H9 (cell line): ENCODE measurements at regions not wholly inside any gene's neighbourhood (a gene's known extent, or its start where the extent isn't known, plus 50 kb on each side); places are given as distances from the start of the nearest gene placed in this dataset.

Experiments
- DNase-seq: peaks from one replicate; pipeline ENCODE4 v3.0.0-alpha.2; 2017
- H2AFZ ChIP-seq: one replicate; pipeline ENCODE4 v1.6.1; 2013; ENCODE audit warnings: mild to moderate bottlenecking, low read length, control low read depth, moderate library complexity
- H2AK5ac ChIP-seq: 2 replicates; pipeline ENCODE4 v1.6.1; 2013; ENCODE audit warnings: low read length, control low read depth, mixed read lengths; ENCODE audit not compliant: insufficient read length
- H2BK120ac ChIP-seq: one replicate; pipeline ENCODE4 v1.6.1; 2013; ENCODE audit warnings: low read depth, mild to moderate bottlenecking, low read length, control low read depth, inconsistent platforms; ENCODE audit not compliant: poor library complexity, severe bottlenecking
- H2BK12ac ChIP-seq: 2 replicates; pipeline ENCODE4 v1.6.1; 2013; ENCODE audit warnings: low read length, control low read depth, mixed read lengths, low read depth; ENCODE audit not compliant: insufficient read length
- H2BK15ac ChIP-seq: 2 replicates; pipeline ENCODE4 v1.6.1; 2013; ENCODE audit warnings: low read depth, low read length, control low read depth
- H2BK20ac ChIP-seq: one replicate; pipeline ENCODE4 v1.6.1; 2013; ENCODE audit warnings: low read depth, mild to moderate bottlenecking, low read length, control low read depth, inconsistent platforms; ENCODE audit not compliant: poor library complexity, severe bottlenecking
- H2BK5ac ChIP-seq: 2 replicates; pipeline ENCODE4 v1.6.1; 2013; ENCODE audit warnings: low read length, control low read depth, mixed read lengths; ENCODE audit not compliant: insufficient read length
- H3K14ac ChIP-seq: 2 replicates; pipeline ENCODE4 v1.6.1; 2013; ENCODE audit warnings: low read length, control low read depth; ENCODE audit not compliant: insufficient read depth
- H3K18ac ChIP-seq: 2 replicates; pipeline ENCODE4 v1.6.1; 2013; ENCODE audit warnings: low read depth, mild to moderate bottlenecking, mixed read lengths, low read length, control low read depth; ENCODE audit not compliant: insufficient read length
- H3K23ac ChIP-seq: 2 replicates; pipeline ENCODE4 v1.6.1; 2013; ENCODE audit warnings: low read length, control low read depth, mixed read lengths, low read depth; ENCODE audit not compliant: insufficient read length
- H3K23me2 ChIP-seq: 2 replicates; pipeline ENCODE4 v1.6.1; 2013; ENCODE audit warnings: low read depth, mild to moderate bottlenecking, mixed read lengths, low read length, control low read depth; ENCODE audit not compliant: insufficient read length, poor library complexity, severe bottlenecking
- H3K27ac ChIP-seq: 2 replicates; pipeline ENCODE4 v1.5.1; 2013; ENCODE audit warnings: low read length, control low read depth, mixed read lengths, low read depth; ENCODE audit not compliant: insufficient read length
- H3K27me3 ChIP-seq: 2 replicates; pipeline ENCODE4 v1.6.1; 2013; ENCODE audit warnings: low read length, control low read depth, inconsistent platforms; ENCODE audit not compliant: insufficient read depth
- H3K4ac ChIP-seq: 2 replicates; pipeline ENCODE4 v1.6.1; 2013; ENCODE audit warnings: low read depth, mild to moderate bottlenecking, control low read depth, inconsistent platforms, low read length, moderate library complexity
- H3K4me1 ChIP-seq: 2 replicates; pipeline ENCODE4 v1.6.1; 2013; ENCODE audit warnings: low read length, control low read depth, inconsistent platforms; ENCODE audit not compliant: insufficient read depth
- H3K4me2 ChIP-seq: 2 replicates; pipeline ENCODE4 v1.6.1; 2013; ENCODE audit warnings: low read length, control low read depth, mixed read lengths; ENCODE audit not compliant: insufficient read length, insufficient read depth
- H3K56ac ChIP-seq: 2 replicates; pipeline ENCODE4 v1.6.1; 2013; ENCODE audit warnings: low read depth, mild to moderate bottlenecking, mixed read lengths, low read length, control low read depth; ENCODE audit not compliant: insufficient read length
- H3K79me1 ChIP-seq: 2 replicates; pipeline ENCODE4 v1.6.1; 2013; ENCODE audit warnings: low read depth, mild to moderate bottlenecking, moderate library complexity, low read length, control low read depth, inconsistent platforms; ENCODE audit not compliant: insufficient read depth, poor library complexity, severe bottlenecking
- H3K79me2 ChIP-seq: 2 replicates; pipeline ENCODE4 v1.6.1; 2013; ENCODE audit warnings: low read length, control low read depth, inconsistent platforms; ENCODE audit not compliant: insufficient read depth
- H3K9ac ChIP-seq: 2 replicates; pipeline ENCODE4 v1.6.1; 2013; ENCODE audit warnings: low read length, control low read depth, mixed read lengths; ENCODE audit not compliant: insufficient read length; ENCODE audit errors: extremely low read depth
- H3K9me3 ChIP-seq: one replicate; pipeline ENCODE4 v1.6.1; 2013; ENCODE audit warnings: low read depth, low read length, inconsistent platforms; ENCODE audit not compliant: control insufficient read depth
- H3T11ph ChIP-seq: one replicate; pipeline ENCODE4 v1.6.1; 2013; ENCODE audit warnings: mild to moderate bottlenecking, low read length, control low read depth, inconsistent platforms
- H4K20me1 ChIP-seq: one replicate; pipeline ENCODE4 v1.6.1; 2013; ENCODE audit not compliant: control insufficient read depth, insufficient read length, insufficient read depth
- H4K5ac ChIP-seq: 2 replicates; pipeline ENCODE4 v1.6.1; 2013; ENCODE audit warnings: low read depth, mild to moderate bottlenecking, mixed read lengths, low read length, control low read depth; ENCODE audit not compliant: insufficient read length
- H4K8ac ChIP-seq: replicated peaks from 2 replicates; pipeline ENCODE4 v1.6.1; 2013; ENCODE audit warnings: low read length, control low read depth, mixed read lengths, low read depth; ENCODE audit not compliant: insufficient read length
- H4K91ac ChIP-seq: 2 replicates; pipeline ENCODE4 v1.6.1; 2013; ENCODE audit warnings: low read depth, mild to moderate bottlenecking, moderate library complexity, mixed read lengths, low read length, control low read depth; ENCODE audit not compliant: insufficient read length
- H3K27ac Mint-ChIP-seq, 3 experiments: 2 replicates in 2 of 3; 3 replicates in 1 of 3; pipeline ENCODE4 v1.8.0; 2020 to 2021; ENCODE audit warnings: mixed read lengths in 3 of 3, mild to moderate bottlenecking in 1 of 3, moderate library complexity in 1 of 3
- H3K27me3 Mint-ChIP-seq: 2 replicates; pipeline ENCODE4 v1.8.0; 2021; ENCODE audit warnings: low read depth, mild to moderate bottlenecking, moderate library complexity, mixed read lengths
- H3K36me3 Mint-ChIP-seq, 3 experiments: 2 replicates in 2 of 3; 3 replicates in 1 of 3; pipeline ENCODE4 v1.8.0; 2020 to 2021; ENCODE audit warnings: low read depth in 3 of 3, mixed read lengths in 3 of 3; ENCODE audit not compliant: insufficient read depth in 1 of 3
- H3K4me1 Mint-ChIP-seq, 2 experiments: 2 replicates each; pipeline ENCODE4 v1.8.0; 2020; ENCODE audit warnings: mixed read lengths in 2 of 2
- H3K4me3 Mint-ChIP-seq, 2 experiments: 2 replicates in 1 of 2; 3 replicates in 1 of 2; pipeline ENCODE4 v1.8.0; 2020 to 2021; ENCODE audit warnings: mild to moderate bottlenecking in 2 of 2, mixed read lengths in 2 of 2, moderate library complexity in 1 of 2
- H3K9me3 Mint-ChIP-seq, 2 experiments: 2 replicates in 1 of 2; 3 replicates in 1 of 2; pipeline ENCODE4 v1.8.0; 2020; ENCODE audit warnings: mild to moderate bottlenecking in 2 of 2, mixed read lengths in 2 of 2, moderate library complexity in 1 of 2
- WGBS: extraction: QIAGEN DNeasy Blood & Tissue Kit; methylation state at CpG from one replicate; pipeline ENCODE4 v1.1.7; 2013; ENCODE audit warnings: missing lambda C conversion rate, low lambda C conversion rate, mixed read lengths; ENCODE audit not compliant: insufficient read length; ENCODE audit errors: extremely low coverage; 5-methylcytosine and 5-hydroxymethylcytosine counted together
- TF ChIP-seq, protein P1 (sequence below): fragments of 200-600 bp; sonication (generic); conservative IDR thresholded peaks from 3 replicates; pipeline ENCODE4 v1.8.0; 2021; ENCODE audit warnings: antibody characterized with exemption, mild to moderate bottlenecking

DNA sequence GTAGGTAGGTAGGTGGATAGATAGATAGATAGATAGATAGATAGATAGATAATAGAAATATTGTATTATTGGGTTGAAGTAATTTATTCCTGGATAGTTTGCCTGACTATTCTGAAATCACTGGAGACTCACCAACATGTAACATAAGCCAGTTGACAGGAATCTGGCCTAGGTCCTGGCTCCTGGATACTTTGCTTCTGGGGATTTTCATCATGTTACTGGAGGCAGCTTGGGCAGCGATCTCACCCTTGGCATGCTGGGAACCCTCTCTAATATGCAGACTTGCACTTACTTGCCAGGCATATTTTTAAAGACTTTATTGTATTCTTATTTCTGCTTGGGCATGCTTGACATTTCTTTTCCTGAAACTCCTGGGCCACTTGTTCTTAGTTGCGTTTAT is 709.1 kb upstream of the FZD8 start:
- Histone ChIP-seq H3K56ac (no peak overlapping the region), H4K20me1 (no peaks in the 10 kb centered on the region), H3K79me1 (no peaks in the 10 kb centered on the region), H3K79me2 (no peaks in the 10 kb centered on the region), H4K91ac (no peak overlapping the region), H3K4me2 (no peak overlapping the region), H3T11ph (no peak overlapping the region), H3K4me1 (no peaks in the 10 kb centered on the region), H3K23me2 (no peaks in the 10 kb centered on the region), H3K23ac (no peak overlapping the region), H4K5ac (no peak overlapping the region), H2AFZ (no peak overlapping the region), H3K9me3 (no peaks in the 10 kb centered on the region), H4K8ac (no peak overlapping the region), H2AK5ac (no peak overlapping the region), H3K4ac (no peak overlapping the region), H3K27me3 (no peaks in the 10 kb centered on the region), H2BK120ac (no peak overlapping the region), H2BK12ac (no peak overlapping the region), H3K27ac (no peak overlapping the region), H2BK5ac (no peak overlapping the region), H3K9ac (no peak overlapping the region), H2BK15ac (no peak overlapping the region), H3K14ac (no peak overlapping the region), H2BK20ac (no peak overlapping the region), H3K18ac (no peak overlapping the region)
- Mint-ChIP-seq H3K27me3 (no peaks in the 10 kb centered on the region), H3K4me1 (peaks cover 2 to 4% of the 10 kb centered on the region in 2 experiments; a peak in 3 of 4 replicates), H3K9me3 (no peaks in the 10 kb centered on the region), H3K4me3 (no peak overlapping the region), H3K27ac (no peak overlapping the region), H3K36me3 (no peaks in the 10 kb centered on the region)
- TF ChIP-seq, protein P1, sequence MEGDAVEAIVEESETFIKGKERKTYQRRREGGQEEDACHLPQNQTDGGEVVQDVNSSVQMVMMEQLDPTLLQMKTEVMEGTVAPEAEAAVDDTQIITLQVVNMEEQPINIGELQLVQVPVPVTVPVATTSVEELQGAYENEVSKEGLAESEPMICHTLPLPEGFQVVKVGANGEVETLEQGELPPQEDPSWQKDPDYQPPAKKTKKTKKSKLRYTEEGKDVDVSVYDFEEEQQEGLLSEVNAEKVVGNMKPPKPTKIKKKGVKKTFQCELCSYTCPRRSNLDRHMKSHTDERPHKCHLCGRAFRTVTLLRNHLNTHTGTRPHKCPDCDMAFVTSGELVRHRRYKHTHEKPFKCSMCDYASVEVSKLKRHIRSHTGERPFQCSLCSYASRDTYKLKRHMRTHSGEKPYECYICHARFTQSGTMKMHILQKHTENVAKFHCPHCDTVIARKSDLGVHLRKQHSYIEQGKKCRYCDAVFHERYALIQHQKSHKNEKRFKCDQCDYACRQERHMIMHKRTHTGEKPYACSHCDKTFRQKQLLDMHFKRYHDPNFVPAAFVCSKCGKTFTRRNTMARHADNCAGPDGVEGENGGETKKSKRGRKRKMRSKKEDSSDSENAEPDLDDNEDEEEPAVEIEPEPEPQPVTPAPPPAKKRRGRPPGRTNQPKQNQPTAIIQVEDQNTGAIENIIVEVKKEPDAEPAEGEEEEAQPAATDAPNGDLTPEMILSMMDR: no peak
- no CpG with 5 or more reads among the region's 2 CpGs for WGBS
- no peak for DNase-seq
